HG03108 (cell line): ENCODE measurements at regions not wholly inside any gene's neighbourhood (a gene's known extent, or its start where the extent isn't known, plus 50 kb on each side); places are given as distances from the start of the nearest gene placed in this dataset.
"Not testable (repeated sequence)": the region's sequence is repeated elsewhere in the genome, so short reads cannot be mapped to it uniquely, and the experiment has no call there.

Experiments
- ATAC-seq: cut with Tn5 transposase; IDR thresholded peaks from one replicate; pipeline ENCODE4 v1.9.1; 2021; ENCODE audit warnings: moderate library complexity; ENCODE audit not compliant: unreplicated experiment

DNA sequence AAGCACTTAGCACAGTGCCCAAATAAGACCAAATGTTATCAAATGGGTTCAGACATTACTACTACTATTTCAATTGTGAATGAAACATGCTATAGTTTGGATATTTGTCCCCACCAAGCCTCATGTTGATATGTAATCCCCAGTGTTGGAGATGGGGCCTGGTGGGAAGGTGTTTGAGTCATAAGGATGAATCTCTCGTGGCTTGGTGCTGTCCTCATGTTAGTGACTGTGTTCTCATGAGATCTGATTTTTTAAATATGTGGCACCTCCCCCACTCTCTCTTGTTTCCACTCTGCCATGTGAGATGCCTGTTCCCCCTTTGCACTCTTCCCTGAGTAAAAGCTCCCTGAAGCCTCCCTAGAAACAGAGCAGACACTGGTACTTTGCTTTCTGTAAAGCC lies 148.7 kb upstream of the TGFBR2 start:
- no peak for ATAC-seq

DNA sequence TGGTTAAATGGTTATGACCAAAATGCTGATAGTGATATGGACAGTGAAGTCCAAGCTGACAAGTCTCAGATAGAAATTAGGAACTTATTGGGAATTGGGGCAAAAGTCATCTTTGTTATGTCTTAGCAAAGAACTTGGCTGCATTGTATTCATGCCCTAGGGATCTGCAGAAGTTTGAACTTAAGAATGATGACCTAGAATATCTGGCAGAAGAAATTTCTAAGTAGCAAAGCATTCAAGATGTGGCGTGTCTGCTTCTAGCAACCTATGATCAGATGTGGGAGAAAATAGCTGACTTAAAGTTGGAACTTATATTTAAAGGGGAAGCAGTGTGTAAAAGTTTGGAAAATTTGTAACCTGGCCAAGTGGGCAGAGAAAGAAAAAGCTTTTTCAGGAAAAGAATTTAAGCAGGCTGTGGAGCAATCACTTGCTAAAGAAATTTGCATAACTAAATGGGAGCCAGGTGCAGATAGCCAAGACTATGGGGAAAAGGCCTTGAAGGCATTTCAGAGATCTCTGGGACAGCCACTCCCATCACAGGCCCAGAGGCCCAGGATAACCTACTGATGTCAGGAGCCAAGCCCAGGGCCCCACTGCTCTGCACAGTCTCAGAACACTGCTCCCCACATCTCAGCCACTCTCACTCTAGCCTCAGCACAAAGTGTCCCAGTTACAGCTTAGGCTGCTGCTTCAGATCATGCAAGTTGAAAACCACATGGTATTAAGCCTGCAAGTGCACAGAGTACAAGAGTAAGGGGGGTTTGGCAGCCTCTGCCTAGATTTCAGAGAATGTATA lies 147.8 kb upstream of the TGFBR2 start:
- ATAC-seq: no peak

DNA sequence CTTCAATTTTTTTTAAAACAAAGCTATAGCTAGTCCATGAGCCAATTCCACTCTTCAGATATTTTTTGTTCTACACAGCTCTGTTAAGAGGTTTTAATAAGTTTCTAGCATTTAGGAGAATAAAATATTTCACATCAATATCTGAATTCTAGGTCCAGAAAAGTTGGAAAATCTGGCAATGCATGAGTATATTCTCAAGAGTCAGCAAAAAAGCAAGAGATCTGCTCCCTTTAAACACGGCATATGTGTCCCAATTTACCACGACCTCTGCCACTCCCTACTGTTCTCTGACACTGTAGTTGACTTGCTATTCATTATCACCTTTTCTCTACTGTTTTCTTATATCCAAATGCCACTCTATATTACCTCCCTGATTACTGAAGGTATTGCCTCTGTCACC lies 145.1 kb upstream of the TGFBR2 start:
- ATAC-seq: no peak

DNA sequence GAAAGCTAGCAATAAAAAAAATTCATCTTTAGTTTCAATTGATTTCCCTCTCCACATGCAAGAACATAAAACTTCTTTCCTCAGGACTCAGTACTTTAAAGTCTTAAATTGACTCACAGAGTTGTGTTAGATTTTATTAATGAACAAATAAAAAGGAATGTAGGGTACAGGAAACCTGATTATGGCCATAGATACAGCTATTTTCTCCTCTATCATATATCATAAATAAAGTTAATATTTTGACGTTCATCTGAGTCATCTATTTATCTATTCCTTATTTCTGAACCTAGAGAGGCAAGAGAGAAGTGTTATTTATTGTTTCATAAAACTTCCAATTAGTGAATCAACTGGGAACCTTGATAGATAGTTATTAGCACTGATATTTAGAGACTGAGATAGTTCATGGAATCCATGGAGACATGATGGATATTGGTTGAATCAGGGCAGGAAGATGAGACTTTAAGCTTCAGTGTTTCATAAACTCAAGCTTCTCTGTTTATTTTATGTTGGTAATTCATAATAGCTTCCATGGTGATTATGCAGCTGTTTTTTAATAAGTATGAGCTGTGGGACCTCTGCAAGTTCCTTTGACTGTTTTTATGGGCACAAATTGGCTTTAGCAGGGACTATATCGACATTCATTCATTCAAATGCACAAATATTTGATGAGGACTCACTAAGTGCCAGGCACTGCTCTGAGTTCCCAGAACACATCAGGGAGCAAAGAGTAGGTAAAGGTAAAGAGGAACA lies 143.5 kb upstream of the TGFBR2 start:
- no peak for ATAC-seq

GRCh38 chr3:30464381-30464780 lies 142.0 kb upstream of the TGFBR2 start:
- ATAC-seq: no peak

- ATAC-seq: no peak
Observed at GRCh38 chr3:30465454-30465853, 140.9 kb upstream of the TGFBR2 start.

DNA sequence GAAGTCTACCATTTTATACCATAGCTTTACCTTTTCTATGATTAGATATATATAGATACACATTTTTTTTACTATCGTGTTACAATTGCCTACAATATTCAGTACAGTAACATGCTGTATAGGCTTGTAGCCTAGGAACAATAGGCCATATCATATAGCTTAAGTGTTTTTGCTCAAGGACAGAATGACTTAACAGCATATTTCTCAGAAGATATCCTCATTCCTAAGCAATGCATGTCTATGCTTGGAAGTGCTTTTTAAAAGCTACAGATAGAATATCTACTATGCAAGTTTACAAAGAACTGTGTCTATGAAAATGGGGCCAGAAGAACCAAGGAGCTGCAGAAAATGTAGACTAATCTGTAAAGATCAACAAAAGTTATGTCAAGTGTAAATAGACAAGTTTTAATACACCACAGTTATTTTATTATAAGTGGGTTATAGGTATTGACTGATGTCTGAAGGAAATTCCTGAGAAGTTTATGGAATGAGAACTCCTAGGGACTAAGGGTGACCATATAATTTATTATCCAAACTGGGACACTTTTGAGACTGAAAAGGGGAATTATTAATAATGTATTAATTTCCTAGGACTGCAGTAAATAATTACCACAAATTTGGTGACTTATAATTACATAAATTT lies 138.7 kb upstream of the TGFBR2 start:
- ATAC-seq: no peak

- no peak for ATAC-seq
Observed at GRCh38 chr3:30469133-30469532, 137.3 kb upstream of the TGFBR2 start.

DNA sequence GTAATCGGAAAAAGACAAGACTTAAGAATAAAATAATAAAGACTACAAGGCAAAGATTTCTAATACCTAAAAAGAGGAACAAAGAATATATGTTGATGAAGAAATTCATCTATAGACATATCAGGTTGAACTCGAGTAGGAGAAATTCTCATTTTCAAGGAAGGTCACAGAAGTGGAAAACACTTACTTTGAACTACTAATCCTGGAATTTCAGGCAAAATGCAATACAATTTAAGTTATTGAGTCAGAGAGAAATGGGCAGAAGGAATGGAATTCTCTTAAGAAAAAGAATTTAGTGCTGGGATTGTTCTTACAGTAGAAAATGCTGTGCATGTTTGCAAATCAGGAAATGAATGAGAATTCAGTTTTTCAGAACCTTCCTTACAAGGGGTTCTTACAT lies 135.9 kb upstream of the TGFBR2 start:
- no peak for ATAC-seq

DNA sequence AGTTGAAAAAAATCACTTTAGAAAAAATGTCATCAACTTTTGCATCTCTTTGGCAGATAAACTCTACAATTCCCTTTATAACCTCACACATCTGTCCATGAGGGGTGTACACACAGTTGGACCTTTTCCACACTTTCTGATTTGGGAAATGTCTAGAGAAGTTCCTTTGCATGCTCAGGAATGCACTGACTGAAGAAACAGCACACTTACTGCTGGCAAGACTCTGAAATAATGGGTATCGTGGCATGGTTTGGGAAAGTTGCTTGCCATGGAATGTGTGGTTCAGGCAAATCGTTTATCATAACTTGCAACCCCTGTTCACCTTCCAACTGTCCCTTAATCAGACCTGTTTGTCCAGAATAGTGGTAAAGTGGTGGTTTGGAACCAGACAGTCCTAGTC lies 135.3 kb upstream of the TGFBR2 start:
- no peak for ATAC-seq

DNA sequence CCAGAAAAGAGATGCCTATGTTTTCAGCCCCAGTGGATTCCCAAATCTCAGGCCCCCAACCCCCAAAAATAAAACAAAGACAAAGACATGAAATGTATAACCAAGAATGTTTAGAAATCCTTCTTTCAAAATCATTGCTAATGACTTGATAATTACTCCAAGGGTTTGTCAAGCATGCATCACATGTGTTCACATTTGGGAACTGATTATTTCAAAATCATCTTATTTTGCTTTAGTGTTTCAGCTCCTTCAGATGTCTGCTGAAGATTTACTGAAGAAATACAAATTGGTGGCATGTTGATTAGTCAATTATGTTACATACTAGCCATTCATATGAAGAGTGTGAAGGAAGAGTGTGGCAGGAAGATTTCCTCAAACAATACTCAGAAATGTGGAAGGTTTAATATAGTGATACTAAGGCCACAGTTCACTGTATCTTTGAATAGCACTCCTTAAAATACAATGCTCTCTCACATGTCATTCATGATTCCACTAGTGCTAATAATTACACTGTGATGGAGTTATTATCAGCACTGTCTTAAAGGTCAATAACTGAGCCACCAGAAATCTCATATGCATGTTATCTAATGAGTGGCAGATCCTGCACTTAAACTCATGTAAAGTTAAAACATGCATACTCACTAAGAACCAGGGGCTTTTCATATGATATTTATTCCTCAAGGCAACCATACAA lies 134.5 kb upstream of the TGFBR2 start:
- ATAC-seq: no peak

DNA sequence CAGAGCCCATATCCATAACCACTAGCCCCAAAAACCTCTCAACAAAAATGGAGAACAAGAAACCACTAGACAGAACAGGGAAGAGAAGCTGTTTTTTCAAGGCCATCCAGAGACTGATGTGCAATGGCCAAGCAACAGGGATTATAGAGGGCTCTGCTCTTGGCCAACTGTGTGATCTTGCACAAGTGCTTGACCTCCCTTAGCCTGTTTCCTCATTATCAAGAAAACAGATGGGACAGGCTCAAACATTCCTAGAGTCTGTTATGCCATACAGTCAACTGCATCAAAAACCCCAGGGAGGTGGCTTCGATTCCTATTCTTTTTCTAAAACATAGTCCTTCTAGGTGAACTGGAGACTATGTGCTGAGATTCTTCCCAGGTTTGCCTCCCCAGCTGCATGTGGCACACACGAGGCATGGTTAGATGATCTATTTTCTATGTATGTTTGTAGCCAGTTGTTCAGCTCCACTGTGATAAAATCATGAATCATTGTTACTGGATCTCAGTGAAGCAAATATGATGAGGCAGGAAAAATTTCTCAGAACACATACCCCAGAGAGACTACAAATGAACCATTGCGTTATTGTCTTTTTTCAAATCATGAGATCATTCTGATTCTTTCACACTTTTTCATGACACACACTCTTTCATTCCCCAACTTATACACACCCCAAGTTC lies 132.9 kb upstream of the TGFBR2 start:
- ATAC-seq: no peak

- ATAC-seq: no peak
Observed at GRCh38 chr3:30474371-30474770, 132.0 kb upstream of the TGFBR2 start.

DNA sequence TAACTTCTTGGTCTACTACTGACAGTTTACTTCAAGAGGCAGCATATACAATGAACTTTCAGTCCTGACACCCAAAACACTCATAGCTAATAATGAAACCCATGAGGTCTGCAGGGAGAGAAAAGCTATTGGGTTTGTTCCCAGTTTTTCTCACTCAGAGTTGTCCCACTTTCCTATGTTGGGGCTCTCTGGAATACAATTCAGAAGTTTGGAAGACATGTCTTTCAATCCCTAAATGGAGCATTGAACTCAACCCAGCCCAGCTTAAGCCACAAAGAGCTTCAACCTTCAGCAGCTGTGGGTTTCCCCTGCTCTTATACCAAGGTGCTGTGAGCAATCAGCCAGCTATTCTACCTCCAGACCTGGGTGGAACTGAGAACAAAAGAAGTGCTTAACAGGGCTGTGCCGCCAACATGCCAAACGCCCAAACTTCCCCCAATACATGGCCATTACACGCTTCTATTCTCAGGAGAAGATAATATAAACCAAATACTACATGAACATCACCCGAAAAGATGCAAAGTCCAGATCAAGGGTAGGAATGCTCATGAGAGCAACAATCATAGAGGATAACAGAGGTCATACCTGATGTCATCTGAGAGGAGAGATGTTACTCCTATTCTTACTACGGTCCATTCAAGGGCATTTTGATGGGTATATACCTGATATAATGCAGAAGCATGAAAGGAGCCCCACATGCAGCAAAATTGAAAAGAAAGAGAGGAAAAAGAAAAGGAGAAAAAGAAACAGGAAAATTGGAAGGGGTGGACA lies 131.2 kb upstream of the TGFBR2 start:
- peak; percentile 90 for ATAC-seq

DNA sequence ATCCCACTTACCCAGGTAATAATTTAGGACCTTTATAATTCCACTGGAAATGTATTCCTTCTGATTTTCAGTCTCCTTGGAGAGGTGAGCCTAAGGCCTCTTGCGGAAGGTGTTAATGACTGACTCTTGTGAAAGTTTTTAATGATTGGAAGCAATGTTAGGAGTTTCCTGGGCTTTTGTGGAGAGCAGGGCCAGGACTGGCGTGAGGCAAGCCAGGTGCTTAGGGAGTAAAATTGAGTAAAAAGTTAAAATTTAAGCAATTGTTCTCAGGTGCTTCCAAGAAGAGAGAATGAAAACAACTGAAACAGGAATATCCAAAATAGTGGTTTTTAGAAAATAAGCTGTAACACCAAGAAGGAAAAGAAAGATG lies 130.6 kb upstream of the TGFBR2 start:
- no peak for ATAC-seq

DNA sequence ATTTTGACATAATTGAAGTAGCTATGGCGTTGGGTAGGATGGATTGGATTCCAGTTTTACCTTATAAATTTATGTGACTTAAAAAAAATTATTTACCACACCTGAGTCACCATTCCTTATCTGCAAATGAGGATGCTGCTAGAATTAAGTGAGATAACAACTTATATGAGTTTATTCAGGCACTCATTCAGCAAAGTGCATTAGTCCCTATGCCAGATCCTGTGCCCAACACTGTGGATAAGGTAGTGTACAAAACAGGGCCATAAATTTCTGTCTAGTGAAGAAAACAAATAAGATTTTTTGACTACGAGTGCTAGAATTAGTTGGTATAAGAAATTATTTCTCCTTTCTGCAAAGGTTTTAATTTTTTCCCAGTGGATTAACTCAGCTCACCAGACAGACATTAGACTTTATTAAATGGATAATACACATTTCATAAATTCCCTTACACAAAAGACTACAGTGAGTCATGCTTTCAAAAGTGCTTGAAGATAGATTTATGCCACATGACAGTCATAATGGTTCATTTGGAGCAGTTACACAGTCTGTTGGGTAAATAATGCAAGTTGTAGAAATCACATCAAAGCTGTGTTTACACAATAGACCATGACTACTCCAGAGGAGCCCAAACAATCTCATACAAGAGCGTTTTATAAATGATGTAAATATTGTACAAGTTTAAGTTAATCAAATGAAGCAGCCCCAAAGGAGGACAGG lies 129.9 kb upstream of the TGFBR2 start:
- ATAC-seq: no peak

GRCh38 chr3:30477149-30477921 lies 129.1 kb upstream of the TGFBR2 start:
- ATAC-seq: no peak

DNA sequence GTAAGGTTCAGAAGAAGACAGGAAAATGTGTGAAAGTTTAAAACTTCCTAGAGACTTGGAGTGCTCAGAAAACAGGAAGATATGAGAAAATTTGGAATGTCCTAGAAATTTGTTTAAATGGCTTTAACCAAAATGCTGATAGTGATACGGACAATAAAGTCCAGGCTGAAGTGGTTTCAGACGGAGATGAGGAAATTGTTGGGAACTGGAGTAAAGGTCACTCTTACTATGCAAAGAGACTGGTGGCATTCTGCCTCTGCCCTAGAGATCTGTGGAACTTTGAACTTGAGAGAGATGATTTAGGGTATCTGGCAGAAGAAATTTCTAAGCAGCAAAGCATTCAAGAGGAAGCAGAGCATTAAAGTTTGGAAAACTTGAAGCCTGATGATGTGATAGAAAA lies 126.7 kb upstream of the TGFBR2 start:
- not testable (repeated sequence) for ATAC-seq

GRCh38 chr3:30480156-30480555 lies 126.2 kb upstream of the TGFBR2 start:
- ATAC-seq: not testable (repeated sequence)
